ENCODE measurements at regions not wholly inside any gene's neighbourhood (a gene's known extent, or its start where the extent isn't known, plus 50 kb on each side); places are given as distances from the start of the nearest gene placed in this dataset.
"Not testable (repeated sequence)": the region's sequence is repeated elsewhere in the genome, so short reads cannot be mapped to it uniquely, and the experiment has no call there.

- Mint-ChIP-seq H3K27me3 (ENCODE audit: low read depth) (no peaks in the 10 kb centered on the region), H3K4me1 (no peaks in the 10 kb centered on the region), H3K27ac (no peak overlapping the region), H3K9me3 (peaks cover 2% of the 10 kb centered on the region), H3K4me3 (no peak overlapping the region), H3K36me3 (0 out of 2 replicates have a peak, but pooled peaks cover under 1% of the 10 kb centered on the region)
- no peak for DNase-seq (ENCODE audit: low spot score)
- ATAC-seq = no peak
- ChIA-PET POLR2A (no interaction called here), CTCF (no interaction called here)
- TF ChIP-seq NR3C1 (CRISPR knock-in tag; conservative IDR thresholded peaks at IDR 0.05; ENCODE audit: low read depth) (no peak), TEAD1 (CRISPR knock-in tag; IDR thresholded peaks at IDR 0.05) (no peak), OVOL2 (CRISPR knock-in tag; IDR thresholded peaks at IDR 0.05; ENCODE audit: borderline replicate concordance) (no peak), GTF2I (CRISPR knock-in tag; conservative IDR thresholded peaks at IDR 0.05) (no peak), ZSCAN18 (CRISPR knock-in tag; IDR thresholded peaks at IDR 0.05) (no peak), CREB1 (CRISPR knock-in tag; IDR thresholded peaks at IDR 0.05) (no peak), ZNF317 (CRISPR knock-in tag; IDR thresholded peaks at IDR 0.05; ENCODE audit: borderline replicate concordance, low read depth) (no peak), ZNF219 (CRISPR knock-in tag; IDR thresholded peaks at IDR 0.05; ENCODE audit: borderline replicate concordance) (no peak), TCF7 (CRISPR knock-in tag; IDR thresholded peaks at IDR 0.05; ENCODE audit: low read depth) (no peak), ZNF138 (CRISPR knock-in tag; conservative IDR thresholded peaks at IDR 0.05) (no peak), GABPB1 (CRISPR knock-in tag; IDR thresholded peaks at IDR 0.05) (no peak), GRHL2 (CRISPR knock-in tag; IDR thresholded peaks at IDR 0.05; ENCODE audit: insufficient replicate concordance, severe bottlenecking) (no peak), ARID4B (CRISPR knock-in tag; IDR thresholded peaks at IDR 0.05; ENCODE audit: borderline replicate concordance) (no peak), PRDM15 (CRISPR knock-in tag; IDR thresholded peaks at IDR 0.05) (no peak), MXD4 (CRISPR knock-in tag; IDR thresholded peaks at IDR 0.05; ENCODE audit: borderline replicate concordance) (no peak), ZNF512 (CRISPR knock-in tag; IDR thresholded peaks at IDR 0.05; ENCODE audit: borderline replicate concordance) (no peak), E2F4 (CRISPR knock-in tag; IDR thresholded peaks at IDR 0.05; ENCODE audit: borderline replicate concordance, low read depth) (no peak), NR1H2 (CRISPR knock-in tag; IDR thresholded peaks at IDR 0.05) (no peak), ZNF671 (CRISPR knock-in tag; IDR thresholded peaks at IDR 0.05) (no peak)
These were observed 181.2 kb upstream of the COX10 start for GRCh38 chr17:13888056-13888609.

- H3K27me3 Mint-ChIP-seq (ENCODE audit: low read depth); CTCF ChIA-PET; ATAC-seq; H3K27ac Mint-ChIP-seq; H3K36me3 Mint-ChIP-seq; DNase-seq (ENCODE audit: low spot score); H3K4me3 Mint-ChIP-seq; H3K4me1 Mint-ChIP-seq; POLR2A ChIA-PET: not testable (repeated sequence)
- peaks cover 11% of the 10 kb centered on the region for H3K9me3 Mint-ChIP-seq
These were observed 160.3 kb upstream of the COX10 start for GRCh38 chr17:13908971-13909370.

Measured in WTC11 (cell line).